ENCODE measurements at regions not wholly inside any gene's neighbourhood (a gene's known extent, or its start where the extent isn't known, plus 50 kb on each side); places are given as distances from the start of the nearest gene placed in this dataset.

DNA sequence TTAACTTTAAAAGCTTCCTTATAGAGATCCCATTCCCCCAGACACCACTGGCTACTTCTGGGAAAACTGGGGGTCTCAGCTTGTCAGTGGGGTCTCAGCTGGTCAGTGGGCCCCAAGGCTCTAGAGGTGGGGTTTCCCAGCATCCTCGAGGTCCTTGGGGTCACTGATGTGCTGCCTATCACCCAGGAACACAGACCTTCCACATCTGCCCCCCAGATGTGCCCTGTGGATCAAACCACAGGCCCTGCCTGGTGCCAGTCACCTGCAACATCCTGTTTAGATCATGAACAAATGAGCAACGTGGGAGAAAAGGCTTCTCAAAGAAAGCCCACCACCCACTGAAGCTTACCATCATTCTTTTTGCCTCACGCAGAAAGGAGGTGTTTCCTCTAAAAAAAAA is 165.6 kb upstream of the FSTL4 start:
- no peaks in the 10 kb centered on the region for H3K36me3 ChIP-seq
- H3K9ac ChIP-seq = no peak overlapping the region
- H3K4me2 ChIP-seq = peak overlapping the region in 3 of 11 experiments; percentile 5 to 32 (median 7); a peak in 5 of 22 replicates
- TF ChIP-seq Cebpa-rat (IDR thresholded peaks at IDR 0.05) = no peak
- no peaks in the 10 kb centered on the region for H4K20me1 ChIP-seq
- no peaks in the 10 kb centered on the region; a peak in 1 of 22 replicates for H3K9me3 ChIP-seq (replicated peaks in 1 of 11)
- no peak overlapping the region for H3K27ac ChIP-seq
- H3K27me3 ChIP-seq = no peaks in the 10 kb centered on the region
- H3K4me1 ChIP-seq = peaks cover 0 to 7% (median 0%) of the 10 kb centered on the region in 10 experiments; a peak in 5 of 20 replicates
- no peak overlapping the region for H3K4me3 ChIP-seq

DNA sequence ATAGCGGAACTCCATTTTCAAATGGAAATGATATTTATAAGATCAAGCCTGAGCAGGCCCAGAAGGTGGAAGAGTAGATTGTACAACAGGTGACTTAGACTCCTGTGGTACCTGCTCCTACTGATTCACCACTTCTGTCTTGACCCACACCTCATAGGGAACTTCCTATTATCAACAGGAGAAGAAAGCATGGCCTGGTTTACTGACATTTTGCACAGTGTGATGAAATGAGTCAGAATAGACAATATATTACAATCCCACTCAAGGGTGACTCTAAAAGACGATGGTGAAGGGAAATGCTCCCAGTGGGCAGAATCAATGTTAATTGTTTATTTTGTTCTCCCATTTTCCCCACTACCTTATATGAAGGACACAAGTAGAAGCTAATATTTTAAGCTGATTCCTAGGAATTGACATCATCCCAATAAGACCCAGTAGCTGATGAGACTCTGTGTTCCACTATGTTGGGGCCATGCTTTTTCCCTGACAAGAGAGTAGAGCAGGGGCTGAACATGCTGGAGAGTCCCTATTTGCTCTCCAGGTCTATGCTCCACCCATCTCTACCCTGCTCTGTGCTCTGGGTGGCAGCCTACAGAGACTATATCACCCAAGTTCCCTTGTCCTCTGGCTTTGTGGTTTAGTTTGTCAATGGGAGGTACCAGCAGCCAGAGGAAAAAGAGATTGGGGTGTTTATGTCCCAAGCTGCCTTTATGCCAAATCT is 163.4 kb upstream of the FSTL4 start:
- Histone ChIP-seq H3K9me3 (replicated peaks in 1 of 11) (peaks cover 0 to 7% (median 4%) of the 10 kb centered on the region in 11 experiments; a peak in 9 of 22 replicates), H3K4me1 (peaks cover 0 to 7% (median 0%) of the 10 kb centered on the region in 10 experiments; a peak in 4 of 20 replicates), H3K4me3 (no peak overlapping the region), H3K9ac (no peak overlapping the region), H3K4me2 (no peak overlapping the region), H3K36me3 (no peaks in the 10 kb centered on the region), H3K27me3 (no peaks in the 10 kb centered on the region), H3K27ac (no peak overlapping the region), H4K20me1 (no peaks in the 10 kb centered on the region)
- TF ChIP-seq Cebpa-rat (IDR thresholded peaks at IDR 0.05) = no peak

DNA sequence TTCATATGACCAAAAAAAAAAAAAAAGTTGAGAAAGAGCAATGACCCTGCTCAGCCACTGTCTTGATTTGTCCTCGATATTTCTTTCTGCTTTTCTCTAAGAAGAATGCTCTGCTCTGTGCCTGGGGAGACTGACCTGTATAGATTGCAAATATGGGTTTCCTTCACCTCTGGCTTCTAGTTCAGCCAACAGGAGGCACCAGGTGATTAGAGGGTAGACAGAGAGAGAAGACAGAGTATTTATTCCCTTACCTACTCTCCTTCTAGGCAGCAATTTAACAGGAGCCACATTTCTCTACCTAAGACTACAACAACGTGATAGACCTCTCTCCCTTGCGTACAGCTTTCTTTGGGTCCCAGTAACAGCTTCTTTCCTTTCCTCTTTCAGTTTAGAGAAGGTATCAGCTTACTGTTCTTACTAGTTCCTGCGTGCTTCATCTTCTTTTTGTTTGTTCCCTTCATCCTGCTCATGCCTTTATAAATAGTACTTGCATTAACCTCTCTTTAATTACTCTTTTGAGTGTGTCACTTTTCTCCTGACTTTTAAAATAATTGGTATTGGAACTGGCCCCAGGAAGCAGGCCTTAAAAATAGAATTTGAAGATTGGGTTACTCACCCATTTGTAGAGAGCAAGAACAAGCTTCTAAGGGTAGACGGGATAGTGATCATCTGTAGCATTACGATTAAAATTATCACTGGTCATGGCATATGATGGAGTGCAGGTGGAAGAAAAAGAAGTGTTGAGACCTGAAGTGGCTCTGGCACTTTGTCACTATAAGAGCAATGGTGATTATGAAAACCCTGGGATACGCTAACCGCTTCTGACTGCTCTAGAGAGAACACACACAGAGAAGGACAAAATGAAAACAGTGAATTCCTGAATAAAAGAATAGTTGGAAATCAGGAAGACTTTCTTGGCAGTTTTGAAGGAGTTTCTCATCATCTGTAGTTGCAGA is 161.2 kb upstream of the FSTL4 start:
- H3K27me3 ChIP-seq = no peaks in the 10 kb centered on the region
- no peaks in the 10 kb centered on the region for H3K36me3 ChIP-seq
- H4K20me1 ChIP-seq = no peaks in the 10 kb centered on the region
- H3K4me2 ChIP-seq = no peak overlapping the region
- H3K4me1 ChIP-seq = peaks cover 0 to 7% (median 0%) of the 10 kb centered on the region in 10 experiments; a peak in 3 of 20 replicates
- no peak for TF ChIP-seq Cebpa-rat (IDR thresholded peaks at IDR 0.05)
- no peak overlapping the region for H3K27ac ChIP-seq
- H3K9me3 ChIP-seq (replicated peaks in 1 of 11) = peaks cover 0 to 15% (median 9%) of the 10 kb centered on the region in 11 experiments; a peak in 10 of 22 replicates
- no peak overlapping the region for H3K4me3 ChIP-seq
- no peak overlapping the region for H3K9ac ChIP-seq

DNA sequence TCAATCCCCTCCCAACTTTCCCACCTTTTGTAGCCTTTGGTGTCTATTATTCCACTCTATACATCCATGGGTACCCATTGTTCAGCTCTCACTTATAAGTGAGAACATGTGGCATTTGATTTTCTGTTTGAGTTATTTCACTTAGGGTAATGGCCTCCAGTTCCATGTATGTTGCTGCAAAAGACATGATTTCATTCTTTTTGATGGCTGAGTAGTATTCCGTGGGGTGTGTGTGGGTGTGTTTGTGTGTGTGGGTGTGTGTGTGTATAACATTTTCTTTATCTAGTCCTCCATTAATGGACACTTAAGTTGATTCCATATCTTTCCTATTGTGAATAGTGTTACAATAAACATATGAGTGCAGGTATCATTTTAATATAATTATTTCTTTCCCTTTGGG is 157.5 kb upstream of the FSTL4 start:
- H3K4me1 ChIP-seq = peaks cover 0 to 8% (median 0%) of the 10 kb centered on the region in 10 experiments; a peak in 5 of 20 replicates
- H4K20me1 ChIP-seq = no peaks in the 10 kb centered on the region
- H3K36me3 ChIP-seq = no peaks in the 10 kb centered on the region
- no peak overlapping the region for H3K9ac ChIP-seq
- no peak overlapping the region for H3K4me2 ChIP-seq
- no peaks in the 10 kb centered on the region for H3K27me3 ChIP-seq
- no peak overlapping the region for H3K4me3 ChIP-seq
- H3K9me3 ChIP-seq (replicated peaks in 1 of 11) = peaks cover 0 to 15% (median 9%) of the 10 kb centered on the region in 11 experiments; a peak in 10 of 22 replicates
- H3K27ac ChIP-seq = no peak overlapping the region
- no peak for TF ChIP-seq Cebpa-rat (IDR thresholded peaks at IDR 0.05)

DNA sequence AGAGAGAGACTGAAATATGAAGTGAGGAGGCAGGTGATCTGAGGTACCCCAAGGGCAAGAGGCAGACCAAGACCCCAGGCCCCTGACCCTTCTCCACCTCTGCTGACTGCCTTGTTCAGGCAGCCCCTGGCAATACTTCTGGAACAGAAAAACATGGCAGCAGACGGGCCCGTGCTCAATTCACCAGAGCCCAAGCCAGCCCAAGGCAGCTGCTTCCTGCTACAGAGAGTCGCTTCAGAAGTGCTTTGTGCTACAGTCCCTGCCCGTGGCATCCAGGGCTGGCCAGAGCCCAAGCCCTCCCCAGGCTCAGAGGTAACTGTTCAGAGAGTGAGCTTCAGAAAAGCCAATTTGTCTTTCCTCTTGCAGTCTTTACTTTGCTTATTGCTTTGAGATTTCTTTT is 151.4 kb upstream of the FSTL4 start:
- H3K4me2 ChIP-seq = peak overlapping the region in 8 of 11 experiments; percentile 14 to 51 (median 36); a peak in 13 of 22 replicates
- H3K27ac ChIP-seq = no peak overlapping the region
- H3K9me3 ChIP-seq (replicated peaks in 1 of 11) = 0 out of 22 replicates have a peak, but pooled peaks cover 0 to 4% (median 0%) of the 10 kb centered on the region in 11 experiments
- H3K9ac ChIP-seq = no peak overlapping the region
- H3K4me1 ChIP-seq = peaks cover 0 to 23% (median 7%) of the 10 kb centered on the region in 10 experiments; a peak in 10 of 20 replicates
- H4K20me1 ChIP-seq = no peaks in the 10 kb centered on the region
- no peak for TF ChIP-seq Cebpa-rat (IDR thresholded peaks at IDR 0.05)
- no peaks in the 10 kb centered on the region for H3K27me3 ChIP-seq
- no peak overlapping the region for H3K4me3 ChIP-seq
- no peaks in the 10 kb centered on the region for H3K36me3 ChIP-seq

DNA sequence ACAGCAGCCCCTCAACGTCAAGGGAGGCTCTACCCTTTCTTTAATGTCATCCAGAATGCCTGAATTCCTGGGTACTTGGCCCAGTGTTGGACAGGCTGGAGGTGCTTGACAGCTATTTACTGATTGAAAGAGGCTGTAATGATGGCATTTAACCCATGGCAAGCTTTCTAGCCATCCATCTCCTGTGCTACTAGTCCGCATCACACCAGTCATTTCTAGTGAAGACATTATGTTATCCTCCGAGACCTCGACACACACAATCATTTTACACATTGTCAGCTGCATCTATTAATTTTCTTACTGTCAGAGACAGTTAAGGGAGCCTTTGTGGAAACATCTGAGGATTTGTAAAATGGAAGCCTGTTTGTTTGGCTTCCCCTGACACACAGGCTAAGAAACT is 149.3 kb upstream of the FSTL4 start:
- H3K4me3 ChIP-seq = no peak overlapping the region
- H3K27me3 ChIP-seq = no peaks in the 10 kb centered on the region
- TF ChIP-seq Cebpa-rat (IDR thresholded peaks at IDR 0.05) = no peak
- no peaks in the 10 kb centered on the region for H3K36me3 ChIP-seq
- H3K4me2 ChIP-seq = no peak overlapping the region
- peaks cover 0 to 31% (median 10%) of the 10 kb centered on the region in 10 experiments; a peak in 16 of 20 replicates for H3K4me1 ChIP-seq
- no peak overlapping the region for H3K9ac ChIP-seq
- H4K20me1 ChIP-seq = no peaks in the 10 kb centered on the region
- no peak overlapping the region for H3K27ac ChIP-seq
- 0 out of 22 replicates have a peak, but pooled peaks cover 0 to 4% (median 0%) of the 10 kb centered on the region in 11 experiments for H3K9me3 ChIP-seq (replicated peaks in 1 of 11)

DNA sequence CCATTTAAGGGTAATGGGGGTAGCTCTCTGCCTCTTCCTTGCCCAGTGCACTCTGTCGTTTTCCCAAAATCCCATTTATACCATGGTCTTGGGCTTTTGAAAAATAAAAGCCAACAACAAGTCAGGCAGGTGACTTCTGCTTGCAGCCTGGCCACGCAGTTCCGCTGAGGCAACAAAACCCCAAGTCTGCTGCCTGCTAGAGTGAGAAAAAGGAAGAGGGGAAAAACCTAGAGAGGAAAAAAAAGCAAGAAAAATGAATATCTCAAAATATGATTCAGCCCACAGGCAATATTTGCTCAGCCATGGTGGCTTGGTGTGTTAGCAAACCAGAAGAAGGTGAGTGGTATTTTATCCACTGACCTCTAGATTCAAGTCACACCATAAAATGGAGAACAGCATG is 148.2 kb upstream of the FSTL4 start:
- H3K9ac ChIP-seq = no peak overlapping the region
- no peak overlapping the region for H3K27ac ChIP-seq
- H3K36me3 ChIP-seq = no peaks in the 10 kb centered on the region
- H3K27me3 ChIP-seq = no peaks in the 10 kb centered on the region
- no peak for TF ChIP-seq Cebpa-rat (IDR thresholded peaks at IDR 0.05)
- H4K20me1 ChIP-seq = no peaks in the 10 kb centered on the region
- H3K4me2 ChIP-seq = peak overlapping the region in 1 of 11 experiments; percentile 17; a peak in 1 of 22 replicates
- H3K4me3 ChIP-seq = no peak overlapping the region
- H3K9me3 ChIP-seq (replicated peaks in 1 of 11) = 0 out of 22 replicates have a peak, but pooled peaks cover 0 to 4% (median 0%) of the 10 kb centered on the region in 11 experiments
- H3K4me1 ChIP-seq = peaks cover 0 to 40% (median 15%) of the 10 kb centered on the region in 10 experiments; a peak in 16 of 20 replicates

DNA sequence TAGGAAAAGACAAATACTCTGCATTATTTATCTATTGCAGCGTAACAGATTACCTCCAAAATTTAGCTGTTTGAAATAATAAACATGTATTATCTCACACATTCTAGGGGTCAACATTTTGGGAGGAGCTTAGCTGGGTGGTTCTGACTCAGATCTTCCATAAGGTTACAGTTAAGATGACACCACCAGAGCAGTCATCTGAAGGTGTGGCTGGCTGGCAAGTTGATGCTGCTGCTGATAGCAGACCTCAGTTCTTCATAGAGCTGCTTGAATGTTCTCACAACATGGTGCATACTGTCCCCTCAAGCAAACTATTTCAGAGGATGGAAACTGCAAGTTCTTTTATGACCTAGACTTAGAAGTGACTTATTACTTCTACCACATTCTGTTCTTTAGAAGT is 146.3 kb upstream of the FSTL4 start:
- Histone ChIP-seq H3K9me3 (replicated peaks in 1 of 11) (0 out of 22 replicates have a peak, but pooled peaks cover 0 to 4% (median 0%) of the 10 kb centered on the region in 11 experiments), H4K20me1 (no peaks in the 10 kb centered on the region), H3K36me3 (no peaks in the 10 kb centered on the region), H3K27ac (no peak overlapping the region), H3K27me3 (no peaks in the 10 kb centered on the region), H3K4me1 (peaks cover 0 to 25% (median 11%) of the 10 kb centered on the region in 10 experiments; a peak in 17 of 20 replicates), H3K4me3 (no peak overlapping the region), H3K4me2 (no peak overlapping the region), H3K9ac (no peak overlapping the region)
- no peak for TF ChIP-seq Cebpa-rat (IDR thresholded peaks at IDR 0.05)

All from BLaER1 treated with 17β-estradiol and CSF1 and Interleukin-3, amounts not matched to agents 10 nM and 100 nM (cell line).